Smooth muscle cell (in vitro differentiated cells): ENCODE measurements at regions not wholly inside any gene's neighbourhood (a gene's known extent, or its start where the extent isn't known, plus 50 kb on each side); places are given as distances from the start of the nearest gene placed in this dataset.

Experiments used
- DNase-seq: peaks from one replicate; lab custom pipeline; 2025; ENCODE audit not compliant: unreplicated experiment; lab: John Stamatoyannopoulos, UW
- H2AFZ ChIP-seq: fragments of 200-600 bp; sonication (generic); 2 replicates; pipeline ENCODE4 v1.6.0; 2016; ENCODE audit warnings: antibody characterized with exemption, low read depth, mild to moderate bottlenecking
- H3F3A ChIP-seq: fragments of 200-600 bp; sonication (generic); 2 replicates; pipeline ENCODE4 v1.6.0; 2017; ENCODE audit warnings: antibody characterized with exemption, low read depth
- H3K27ac ChIP-seq: fragments of 200-600 bp; sonication (generic); 2 replicates; pipeline ENCODE4 v1.5.1; 2016; ENCODE audit warnings: low read depth, mild to moderate bottlenecking
- H3K27me3 ChIP-seq: fragments of 200-600 bp; sonication (generic); 2 replicates; pipeline ENCODE4 v1.6.1; 2016; ENCODE audit warnings: low read depth, mild to moderate bottlenecking
- H3K36me3 ChIP-seq: fragments of 200-600 bp; sonication (generic); 2 replicates; pipeline ENCODE4 v1.5.1; 2016; ENCODE audit warnings: low read depth
- H3K4me1 ChIP-seq: fragments of 200-600 bp; sonication (generic); 2 replicates; pipeline ENCODE4 v1.5.1; 2016; ENCODE audit warnings: low read depth
- H3K4me2 ChIP-seq: fragments of 200-600 bp; sonication (generic); 2 replicates; pipeline ENCODE4 v1.6.0; 2016; ENCODE audit warnings: mild to moderate bottlenecking
- H3K4me3 ChIP-seq: fragments of 200-600 bp; sonication (generic); 2 replicates; pipeline ENCODE4 v1.5.1; 2016; ENCODE audit warnings: mild to moderate bottlenecking
- H3K79me2 ChIP-seq: fragments of 200-600 bp; sonication (generic); 2 replicates; pipeline ENCODE4 v1.6.0; 2016; ENCODE audit warnings: low read depth, mild to moderate bottlenecking
- H3K9ac ChIP-seq: fragments of 200-600 bp; sonication (generic); 2 replicates; pipeline ENCODE4 v1.6.0; 2016; ENCODE audit warnings: low read depth
- H3K9me3 ChIP-seq: fragments of 200-600 bp; sonication (generic); replicated peaks from 2 replicates; pipeline ENCODE4 v1.5.1; 2016; ENCODE audit warnings: low read depth
- H4K20me1 ChIP-seq: fragments of 200-600 bp; sonication (generic); 2 replicates; pipeline ENCODE4 v1.6.0; 2016; ENCODE audit warnings: low read depth
- CTCF ChIP-seq: fragments of 200-600 bp; sonication (generic); IDR thresholded peaks from 2 replicates; pipeline ENCODE4 v1.5.1; 2017; ENCODE audit warnings: borderline replicate concordance, mild to moderate bottlenecking, antibody characterized with exemption; ENCODE audit not compliant: insufficient read depth, poor library complexity, severe bottlenecking
- WGBS: methylation state at CpG from one replicate; pipeline ENCODE4 v1.1.7; 2016; ENCODE audit warnings: low lambda C conversion rate; 5-methylcytosine and 5-hydroxymethylcytosine counted together

- no peak for TF ChIP-seq CTCF
Measured at GRCh38 chr11:116466191-116466590, 306.6 kb downstream of the BUD13 start.

GRCh38 chr11:116465056-116465455 is 307.7 kb downstream of the BUD13 start:
- H3K4me2 ChIP-seq = no peak overlapping the region
- TF ChIP-seq CTCF = no peak
- WGBS = 83% methylated on average over 4 of the region's 4 CpGs
- H2AFZ ChIP-seq = no peak overlapping the region
- H3K9ac ChIP-seq = no peak overlapping the region
- no peak for DNase-seq
- H3K4me1 ChIP-seq = no peaks in the 10 kb centered on the region
- no peak overlapping the region for H3K4me3 ChIP-seq
- no peaks in the 10 kb centered on the region for H3K79me2 ChIP-seq
- no peaks in the 10 kb centered on the region for H3K36me3 ChIP-seq
- no peaks in the 10 kb centered on the region for H3K9me3 ChIP-seq
- no peaks in the 10 kb centered on the region for H4K20me1 ChIP-seq
- H3K27me3 ChIP-seq = peaks cover 54% of the 10 kb centered on the region
- H3F3A ChIP-seq = no peaks in the 10 kb centered on the region
- no peak overlapping the region for H3K27ac ChIP-seq

More at GRCh38 chr11:116466191-116466590, 306.6 kb downstream of the BUD13 start:
- Histone ChIP-seq H3F3A (no peaks in the 10 kb centered on the region), H3K4me1 (no peaks in the 10 kb centered on the region), H3K4me3 (no peak overlapping the region), H3K4me2 (no peak overlapping the region), H3K9me3 (no peaks in the 10 kb centered on the region), H3K9ac (no peak overlapping the region), H3K79me2 (no peaks in the 10 kb centered on the region), H3K27ac (no peak overlapping the region), H3K36me3 (no peaks in the 10 kb centered on the region), H2AFZ (no peak overlapping the region), H4K20me1 (no peaks in the 10 kb centered on the region), H3K27me3 (peaks cover 54% of the 10 kb centered on the region)
- no peak for DNase-seq
- 94% methylated on average over 6 of the region's 6 CpGs for WGBS

- Histone ChIP-seq H3F3A (no peaks in the 10 kb centered on the region), H3K9ac (no peak overlapping the region), H2AFZ (no peak overlapping the region), H3K4me2 (no peak overlapping the region), H3K4me1 (peaks cover 11% of the 10 kb centered on the region), H3K9me3 (no peaks in the 10 kb centered on the region), H3K4me3 (no peak overlapping the region), H4K20me1 (no peaks in the 10 kb centered on the region), H3K27ac (no peak overlapping the region), H3K79me2 (no peaks in the 10 kb centered on the region), H3K27me3 (peaks cover 36% of the 10 kb centered on the region), H3K36me3 (no peaks in the 10 kb centered on the region)
- 4% methylated on average over 2 of the region's 2 CpGs for WGBS
- no peak for TF ChIP-seq CTCF
- no peak for DNase-seq
Measured at GRCh38 chr11:116461789-116462188, 311.0 kb downstream of the BUD13 start.

GRCh38 chr11:116460156-116460920 is 312.4 kb downstream of the BUD13 start:
- Histone ChIP-seq H3F3A (no peaks in the 10 kb centered on the region), H3K27me3 (peaks cover 28% of the 10 kb centered on the region), H2AFZ (no peak overlapping the region), H3K4me3 (no peak overlapping the region), H3K9ac (no peak overlapping the region), H3K79me2 (no peaks in the 10 kb centered on the region), H3K27ac (no peak overlapping the region), H3K9me3 (no peaks in the 10 kb centered on the region), H3K36me3 (no peaks in the 10 kb centered on the region), H4K20me1 (no peaks in the 10 kb centered on the region), H3K4me2 (no peak overlapping the region), H3K4me1 (peaks cover 11% of the 10 kb centered on the region)
- WGBS = 90% methylated on average over 3 of the region's 3 CpGs
- TF ChIP-seq CTCF = no peak
- DNase-seq = no peak
